Psoas muscle (tissue), 7 donors: ENCODE measurements at regions not wholly inside any gene's neighbourhood (a gene's known extent, or its start where the extent isn't known, plus 50 kb on each side); places are given as distances from the start of the nearest gene placed in this dataset.

Source experiments
- ATAC-seq, 4 donors: fragments of 200-7000 bp; cut with Tn5 transposase; one replicate each; pipeline ENCODE4 v1.9.1; 2020; ENCODE audit warnings: moderate library complexity in 3 of 4, mild to moderate bottlenecking in 2 of 4
- DNase-seq, 2 donors: peaks; one replicate each; pipeline ENCODE4 v3.0.0-alpha.2; 2020
- H3K27ac ChIP-seq: fragments of 200-600 bp; one replicate; pipeline ENCODE4 v1.8.0; 2022
- H3K27me3 ChIP-seq, 3 donors: fragments of 200-600 bp in 1 of 3; one replicate each; pipeline versions ENCODE4 v1.6.1 to v1.8.0; 2013 to 2022; ENCODE audit warnings: low read length in 2 of 3, mild to moderate bottlenecking in 2 of 3, moderate library complexity in 1 of 3; ENCODE audit not compliant: insufficient read depth in 3 of 3
- H3K36me3 ChIP-seq, 2 donors: fragments of 200-600 bp in 1 of 2; one replicate each; pipeline versions ENCODE4 v1.6.1 to v1.8.0; 2013 to 2022; ENCODE audit warnings: low read depth in 1 of 2, mild to moderate bottlenecking in 1 of 2, moderate library complexity in 1 of 2; ENCODE audit not compliant: insufficient read depth in 1 of 2
- H3K4me1 ChIP-seq: fragments of 200-600 bp; one replicate; pipeline ENCODE4 v1.8.0; 2022
- H3K4me3 ChIP-seq: fragments of 200-600 bp; one replicate; pipeline ENCODE4 v1.8.0; 2022; ENCODE audit warnings: mild to moderate bottlenecking
- H3K9me3 ChIP-seq: fragments of 200-600 bp; one replicate; pipeline ENCODE4 v1.8.0; 2022
- CTCF ChIP-seq: fragments of 200-600 bp; IDR thresholded peaks from one replicate; pipeline ENCODE4 v1.8.0; 2022; ENCODE audit warnings: antibody characterized with exemption
- WGBS, 3 donors: extraction: QIAGEN DNeasy Blood & Tissue Kit; methylation state at CpG; one replicate each; pipeline versions ENCODE4 v1.1.6 to v1.1.7; 2013; 5-methylcytosine and 5-hydroxymethylcytosine counted together
- intact Hi-C, 2 donors: fragments of 100-400 bp; cut with DNase I; formaldehyde crosslinking; loops; one replicate each; pipeline versions ENCODE4 v1.11.0 to v1.14.2; 2022
- donor health status: healthy with polysubstance abuse.
- donor health status: DM: no; HTN: no; CAD: no; lungs with moderate emphysema.
- donor health status: Bipolar disorder and iron deficiency.
- donor health status: healthy.
- donor health status: DM: yes; HTN: yes; CAD: no.
- donor health status: DM: no; HTN: no; CAD: no.
- donor health status: DM: yes; HTN: yes; CAD: no.

GRCh38 chr7:21054427-21055112, 267.9 kb upstream of the SP8 start:
- Histone ChIP-seq H3K4me3 (no peak overlapping the region), H3K4me1 (no peaks in the 10 kb centered on the region), H3K36me3 (no peaks in the 10 kb centered on the region), H3K27ac (no peak overlapping the region), H3K9me3 (no peaks in the 10 kb centered on the region), H3K27me3 (no peaks in the 10 kb centered on the region)
- no peak for TF ChIP-seq CTCF
- intact Hi-C loops = no loop called here
- WGBS, 3 donors = 65 to 68% (median 66%) methylated on average over 5 of the region's 5 CpGs
- DNase-seq = no peak
- ATAC-seq = no peak

- TF ChIP-seq CTCF = no peak
- intact Hi-C loops = no loop called here
- no peak for DNase-seq
- no peak for ATAC-seq
- Histone ChIP-seq H3K27me3 (no peaks in the 10 kb centered on the region), H3K9me3 (no peaks in the 10 kb centered on the region), H3K27ac (no peak overlapping the region), H3K36me3 (no peaks in the 10 kb centered on the region), H3K4me1 (no peaks in the 10 kb centered on the region), H3K4me3 (no peak overlapping the region)
- WGBS, 3 donors = 56 to 80% (median 69%) methylated on average over 2 of the region's 2 CpGs
These were observed 272.4 kb upstream of the SP8 start for GRCh38 chr7:21059069-21059468.

- ATAC-seq (no peak), DNase-seq (no peak)
- no peaks in the 10 kb centered on the region for H3K9me3 ChIP-seq
- H3K4me3 ChIP-seq = no peak overlapping the region
- no peaks in the 10 kb centered on the region for H3K4me1 ChIP-seq
- no peaks in the 10 kb centered on the region for H3K36me3 ChIP-seq
- no peak for TF ChIP-seq CTCF
- intact Hi-C loops = no loop called here
- WGBS, 3 donors = 81 to 91% (median 91%) methylated on average over 2 of the region's 2 CpGs
- peaks cover 0 to 4% (median 0%) of the 10 kb centered on the region in 3 donors for H3K27me3 ChIP-seq
- H3K27ac ChIP-seq = no peak overlapping the region
These were observed 276.4 kb upstream of the SP8 start for GRCh38 chr7:21063106-21063505.

- TF ChIP-seq CTCF = no peak
- Histone ChIP-seq H3K27me3 (peaks cover 0 to 4% (median 0%) of the 10 kb centered on the region in 3 donors), H3K9me3 (no peaks in the 10 kb centered on the region), H3K27ac (no peak overlapping the region), H3K4me1 (no peaks in the 10 kb centered on the region), H3K36me3 (no peaks in the 10 kb centered on the region), H3K4me3 (no peak overlapping the region)
- intact Hi-C loops = no loop called here
- ATAC-seq = no peak
- WGBS, 3 donors = 76 to 82% (median 80%) methylated on average over 6 of the region's 6 CpGs
- no peak for DNase-seq
These were observed 278.3 kb upstream of the SP8 start for GRCh38 chr7:21064698-21065648.
